ENCODE measurements at regions not wholly inside any gene's neighbourhood (a gene's known extent, or its start where the extent isn't known, plus 50 kb on each side); places are given as distances from the start of the nearest gene placed in this dataset.

DNA sequence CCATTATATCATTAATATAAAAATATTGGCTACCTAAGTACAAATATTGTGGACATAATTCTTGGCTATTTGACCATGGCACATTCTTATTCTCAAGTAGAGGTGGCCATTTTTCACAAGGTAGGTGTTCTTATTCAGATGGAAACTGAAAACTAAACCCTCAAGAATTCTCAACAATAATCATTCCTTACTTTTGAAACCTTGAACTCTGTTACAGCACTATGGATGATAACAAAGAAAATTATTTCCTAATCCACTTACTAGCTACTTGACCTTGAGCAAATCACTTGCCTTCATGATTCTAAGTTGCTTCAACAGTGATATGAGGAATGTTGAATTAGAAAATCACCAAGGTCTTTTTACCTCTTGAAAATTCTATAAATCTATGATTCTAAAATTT, 482.2 kb downstream of the PTPRC start:
- Histone ChIP-seq H3K36me3 (ENCODE audit: insufficient read depth) (no peaks in the 10 kb centered on the region), H3K79me2 (ENCODE audit: insufficient read depth, low read depth) (no peaks in the 10 kb centered on the region), H2AFZ (ENCODE audit: low read depth) (no peak overlapping the region), H3K4me1 (ENCODE audit: low read depth, poor library complexity, severe bottlenecking) (peaks cover 15% of the 10 kb centered on the region), H3K27me3 (ENCODE audit: insufficient read depth, low read depth) (no peaks in the 10 kb centered on the region), H3K4me2 (no peak overlapping the region), H3K9ac (no peak overlapping the region), H3K27ac (no peak overlapping the region), H4K20me1 (ENCODE audit: insufficient read depth) (no peaks in the 10 kb centered on the region), H3K4me3 (IDR thresholded peaks at IDR 0.05; ENCODE audit: insufficient read depth, low read depth, low read length) (no peak overlapping the region)
- TF ChIP-seq, protein P1, sequence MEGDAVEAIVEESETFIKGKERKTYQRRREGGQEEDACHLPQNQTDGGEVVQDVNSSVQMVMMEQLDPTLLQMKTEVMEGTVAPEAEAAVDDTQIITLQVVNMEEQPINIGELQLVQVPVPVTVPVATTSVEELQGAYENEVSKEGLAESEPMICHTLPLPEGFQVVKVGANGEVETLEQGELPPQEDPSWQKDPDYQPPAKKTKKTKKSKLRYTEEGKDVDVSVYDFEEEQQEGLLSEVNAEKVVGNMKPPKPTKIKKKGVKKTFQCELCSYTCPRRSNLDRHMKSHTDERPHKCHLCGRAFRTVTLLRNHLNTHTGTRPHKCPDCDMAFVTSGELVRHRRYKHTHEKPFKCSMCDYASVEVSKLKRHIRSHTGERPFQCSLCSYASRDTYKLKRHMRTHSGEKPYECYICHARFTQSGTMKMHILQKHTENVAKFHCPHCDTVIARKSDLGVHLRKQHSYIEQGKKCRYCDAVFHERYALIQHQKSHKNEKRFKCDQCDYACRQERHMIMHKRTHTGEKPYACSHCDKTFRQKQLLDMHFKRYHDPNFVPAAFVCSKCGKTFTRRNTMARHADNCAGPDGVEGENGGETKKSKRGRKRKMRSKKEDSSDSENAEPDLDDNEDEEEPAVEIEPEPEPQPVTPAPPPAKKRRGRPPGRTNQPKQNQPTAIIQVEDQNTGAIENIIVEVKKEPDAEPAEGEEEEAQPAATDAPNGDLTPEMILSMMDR (conservative IDR thresholded peaks at IDR 0.05; ENCODE audit: low read depth, low read length) = no peak

GRCh38 chr1:199122085-199122484, 483.2 kb downstream of the PTPRC start:
- H3K36me3 ChIP-seq (ENCODE audit: insufficient read depth) = no peaks in the 10 kb centered on the region
- no peaks in the 10 kb centered on the region for H4K20me1 ChIP-seq (ENCODE audit: insufficient read depth)
- H3K4me1 ChIP-seq (ENCODE audit: low read depth, poor library complexity, severe bottlenecking) = peaks cover 15% of the 10 kb centered on the region
- TF ChIP-seq, protein P1 (conservative IDR thresholded peaks at IDR 0.05; ENCODE audit: low read depth, low read length) = no peak
- no peaks in the 10 kb centered on the region for H3K27me3 ChIP-seq (ENCODE audit: insufficient read depth, low read depth)
- no peak overlapping the region for H3K27ac ChIP-seq
- H3K4me2 ChIP-seq = no peak overlapping the region
- H3K79me2 ChIP-seq (ENCODE audit: insufficient read depth, low read depth) = no peaks in the 10 kb centered on the region
- H2AFZ ChIP-seq (ENCODE audit: low read depth) = no peak overlapping the region
- H3K9ac ChIP-seq = no peak overlapping the region
- H3K4me3 ChIP-seq (IDR thresholded peaks at IDR 0.05; ENCODE audit: insufficient read depth, low read depth, low read length) = no peak overlapping the region

- no peaks in the 10 kb centered on the region for H4K20me1 ChIP-seq (ENCODE audit: insufficient read depth)
- H3K27me3 ChIP-seq (ENCODE audit: insufficient read depth, low read depth) = no peaks in the 10 kb centered on the region
- H3K36me3 ChIP-seq (ENCODE audit: insufficient read depth) = no peaks in the 10 kb centered on the region
- H3K4me2 ChIP-seq = no peak overlapping the region
- no peaks in the 10 kb centered on the region for H3K79me2 ChIP-seq (ENCODE audit: insufficient read depth, low read depth)
- TF ChIP-seq, protein P1 (conservative IDR thresholded peaks at IDR 0.05; ENCODE audit: low read depth, low read length) = no peak
- H3K27ac ChIP-seq = no peak overlapping the region
- H2AFZ ChIP-seq (ENCODE audit: low read depth) = no peak overlapping the region
- no peak overlapping the region for H3K9ac ChIP-seq
- H3K4me1 ChIP-seq (ENCODE audit: low read depth, poor library complexity, severe bottlenecking) = peaks cover 15% of the 10 kb centered on the region
- H3K4me3 ChIP-seq (IDR thresholded peaks at IDR 0.05; ENCODE audit: insufficient read depth, low read depth, low read length) = no peak overlapping the region
Measured at GRCh38 chr1:199122532-199123311, 483.9 kb downstream of the PTPRC start.

DNA sequence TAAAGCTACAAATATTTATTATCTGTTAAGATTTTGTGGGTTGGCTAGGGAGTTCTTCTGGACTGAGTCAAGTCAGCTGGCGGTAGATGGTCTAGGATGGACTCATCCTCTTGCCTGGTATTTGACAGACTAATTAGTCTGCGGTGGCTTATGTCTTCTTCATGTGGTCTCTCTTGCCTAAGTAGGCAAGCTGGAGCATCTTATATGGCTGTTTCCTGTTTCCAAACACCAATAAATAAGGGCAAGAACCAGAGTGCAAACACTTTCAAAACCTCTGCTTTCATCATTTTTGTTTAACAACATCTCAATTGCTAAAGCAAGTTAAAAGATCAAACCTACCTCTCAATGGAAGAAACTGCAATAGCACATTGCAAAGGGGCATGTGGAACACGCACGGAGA, 484.8 kb downstream of the PTPRC start:
- Histone ChIP-seq H2AFZ (ENCODE audit: low read depth) (no peak overlapping the region), H3K27ac (no peak overlapping the region), H3K9ac (no peak overlapping the region), H3K27me3 (ENCODE audit: insufficient read depth, low read depth) (no peaks in the 10 kb centered on the region), H3K4me3 (IDR thresholded peaks at IDR 0.05; ENCODE audit: insufficient read depth, low read depth, low read length) (no peak overlapping the region), H4K20me1 (ENCODE audit: insufficient read depth) (no peaks in the 10 kb centered on the region), H3K4me1 (ENCODE audit: low read depth, poor library complexity, severe bottlenecking) (peaks cover 15% of the 10 kb centered on the region), H3K36me3 (ENCODE audit: insufficient read depth) (no peaks in the 10 kb centered on the region), H3K79me2 (ENCODE audit: insufficient read depth, low read depth) (no peaks in the 10 kb centered on the region), H3K4me2 (no peak overlapping the region)
- TF ChIP-seq, protein P1 (conservative IDR thresholded peaks at IDR 0.05; ENCODE audit: low read depth, low read length) = no peak
